HG03103 (cell line): ENCODE measurements at regions not wholly inside any gene's neighbourhood (a gene's known extent, or its start where the extent isn't known, plus 50 kb on each side); places are given as distances from the start of the nearest gene placed in this dataset.

Experiments
- ATAC-seq: cut with Tn5 transposase; IDR thresholded peaks from one replicate; pipeline ENCODE4 v1.9.1; 2021; ENCODE audit warnings: low read depth; ENCODE audit not compliant: unreplicated experiment

GRCh38 chr11:27907530-27907929, 200.4 kb downstream of the KIF18A start:
- no peak for ATAC-seq

DNA sequence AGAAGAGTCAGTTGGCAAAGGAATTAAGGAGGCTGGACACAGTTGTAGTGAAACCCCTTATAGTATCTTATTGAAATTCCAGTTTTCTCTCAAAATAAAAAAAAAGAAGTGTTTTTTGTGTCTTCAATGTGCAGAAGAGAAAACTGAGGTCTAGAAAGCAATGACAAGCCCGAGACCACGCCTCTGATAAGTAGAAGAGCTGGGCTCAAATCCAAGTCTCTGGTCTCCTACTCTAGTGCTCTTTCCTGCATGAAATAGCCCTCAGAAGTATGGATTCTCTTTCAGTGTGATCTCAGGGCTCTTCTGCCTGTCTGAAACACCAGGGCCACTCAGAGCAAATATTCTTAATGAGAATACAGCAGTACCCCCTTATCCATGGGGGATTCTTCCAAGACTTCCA, 200.9 kb downstream of the KIF18A start:
- no peak for ATAC-seq

DNA sequence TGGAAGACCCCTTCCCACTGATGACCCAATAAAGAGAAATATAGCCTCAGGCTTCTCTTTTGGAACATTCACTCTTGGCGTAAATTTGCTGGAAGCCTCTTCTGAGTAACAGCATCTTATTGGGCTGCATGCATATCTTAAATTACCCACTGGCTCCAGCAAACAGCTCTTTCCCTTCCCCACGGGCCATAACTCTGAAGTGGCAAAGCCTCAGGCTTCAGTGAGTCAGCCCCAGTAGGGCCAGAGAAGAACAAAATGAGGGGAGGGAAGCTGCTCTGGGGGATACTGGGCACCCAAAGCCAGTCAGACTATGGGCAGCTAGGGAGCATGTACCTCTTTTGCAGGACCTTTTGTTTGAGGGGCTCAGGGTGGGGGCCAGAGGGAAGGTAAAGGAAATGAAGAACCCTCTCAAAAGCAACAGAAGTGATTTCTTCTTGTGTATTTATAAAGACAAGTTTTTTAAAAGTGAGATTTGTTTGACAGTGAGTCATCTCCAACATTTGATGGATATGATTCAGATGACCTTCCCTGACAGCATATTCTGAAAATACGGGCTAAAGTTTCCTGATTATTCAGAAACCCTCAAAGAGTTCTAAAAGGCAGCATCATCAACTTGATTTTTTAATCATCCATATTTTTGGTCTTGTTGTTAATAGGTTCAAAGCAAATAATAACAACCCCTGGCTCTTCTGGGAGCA, 203.4 kb downstream of the KIF18A start:
- no peak for ATAC-seq

DNA sequence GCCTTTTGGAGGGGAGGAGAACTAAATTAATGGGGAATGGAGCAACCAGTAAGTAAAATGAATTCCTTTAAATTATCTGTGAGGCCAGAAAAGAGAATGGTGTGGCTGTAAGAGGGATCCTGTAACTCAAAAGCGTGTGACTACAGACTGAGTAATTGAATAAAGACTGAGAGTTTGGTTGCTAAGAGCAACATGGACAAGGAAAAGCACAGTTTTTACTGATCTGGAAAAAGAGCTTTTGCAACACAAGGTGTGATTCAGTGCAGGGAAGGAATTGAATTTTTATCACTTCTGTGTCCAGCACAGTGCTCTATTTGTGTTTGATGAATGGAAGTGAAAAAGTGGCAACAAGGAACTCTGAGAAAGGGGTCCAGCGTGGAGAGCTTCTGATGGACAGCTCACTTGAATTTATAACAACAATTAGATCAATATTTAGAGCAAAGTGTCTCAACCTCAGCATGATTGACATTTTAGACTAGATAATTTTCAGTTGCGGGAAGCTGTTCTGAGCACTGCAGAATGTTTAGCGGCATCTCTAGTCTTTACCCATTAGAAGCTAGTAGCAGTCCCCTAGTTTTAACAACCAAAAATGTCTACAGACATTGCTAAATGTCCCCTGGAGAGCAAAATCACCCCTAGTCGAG, 202.8 kb upstream of the BDNF start:
- no peak for ATAC-seq

GRCh38 chr11:27898166-27898565, 197.9 kb upstream of the BDNF start:
- no peak for ATAC-seq

DNA sequence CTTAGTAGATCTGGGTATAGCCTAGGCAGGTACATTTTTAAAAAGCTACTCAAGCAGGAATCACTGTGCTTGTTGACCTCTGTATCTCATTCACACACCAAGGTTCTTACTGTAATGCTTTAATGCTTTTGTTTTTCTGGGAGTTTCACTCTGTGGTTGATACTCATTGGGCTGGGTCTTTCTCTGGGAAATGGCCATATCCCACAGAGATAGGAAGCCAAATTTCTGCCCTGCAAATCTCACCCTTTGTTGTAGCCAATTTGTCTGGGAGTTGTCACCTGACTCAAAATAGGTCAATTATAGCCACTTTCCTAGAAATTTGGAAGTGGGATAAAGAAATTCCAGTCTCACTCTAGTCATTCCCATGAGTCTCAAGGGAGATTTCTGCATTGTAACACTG, 195.8 kb upstream of the BDNF start:
- no peak for ATAC-seq

DNA sequence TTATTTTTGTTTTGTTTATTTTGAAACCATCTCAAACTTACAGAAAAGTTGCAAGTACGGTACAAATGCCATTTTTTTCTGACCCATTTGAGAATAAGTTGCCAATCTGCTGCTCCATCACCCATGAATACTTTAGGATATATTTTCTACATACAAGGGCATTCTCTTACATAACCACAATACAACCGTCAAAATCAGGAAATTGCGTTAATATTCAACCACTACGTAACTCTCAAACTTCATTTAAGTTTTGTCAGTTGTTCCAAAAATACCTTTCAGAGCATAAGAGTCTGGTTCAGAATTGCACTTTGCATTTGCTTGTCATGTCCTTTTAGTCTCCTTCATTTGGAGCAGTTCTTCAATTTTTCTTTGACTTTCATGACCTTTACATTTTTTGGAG, 194.3 kb upstream of the BDNF start:
- no peak for ATAC-seq

DNA sequence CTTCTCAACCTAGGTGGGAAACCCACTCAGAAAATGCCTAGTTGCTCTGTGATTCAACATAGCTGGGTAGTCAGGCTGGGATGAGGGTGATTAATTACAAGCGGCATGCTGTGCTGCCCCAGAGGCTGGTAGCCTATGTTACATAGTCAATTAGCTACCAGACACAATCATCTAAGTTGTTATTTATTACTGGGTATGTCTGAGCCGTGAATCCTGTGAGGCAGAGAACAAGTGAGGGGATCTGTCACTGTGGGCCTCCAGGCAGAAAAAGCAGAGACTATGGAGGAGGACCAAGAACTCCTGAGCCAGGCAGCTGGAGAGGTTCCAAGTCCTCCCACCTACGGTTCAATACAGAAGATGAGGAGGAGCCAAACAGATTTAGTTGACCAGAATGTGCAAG, 186.6 kb upstream of the BDNF start:
- ATAC-seq: no peak

- ATAC-seq: peak; percentile 47
Measured at GRCh38 chr11:27882066-27882697, 181.9 kb upstream of the BDNF start.

- no peak for ATAC-seq
Measured at GRCh38 chr11:27875831-27876775, 175.8 kb upstream of the BDNF start.

- no peak for ATAC-seq
Measured at GRCh38 chr11:27874998-27875830, 175.0 kb upstream of the BDNF start.

DNA sequence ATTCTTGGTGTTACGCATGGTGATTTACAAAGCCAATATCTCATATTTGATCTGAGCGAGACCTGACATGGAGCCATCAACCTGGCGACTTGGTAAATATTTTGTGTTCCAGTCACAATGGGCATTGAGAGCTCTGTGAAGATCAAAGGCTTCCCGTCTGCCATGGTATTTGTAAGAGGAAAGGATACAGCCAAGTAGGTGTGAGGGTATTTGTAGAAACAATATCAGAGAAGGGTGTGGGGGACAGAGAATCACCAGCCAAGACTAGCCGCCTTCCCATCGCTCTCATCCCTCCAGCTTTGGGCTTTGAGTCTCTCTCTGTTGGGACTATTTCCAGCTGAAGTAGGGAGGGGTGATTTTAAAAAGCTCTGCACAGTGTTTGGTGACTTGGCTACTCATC, 173.4 kb upstream of the BDNF start:
- ATAC-seq: no peak

DNA sequence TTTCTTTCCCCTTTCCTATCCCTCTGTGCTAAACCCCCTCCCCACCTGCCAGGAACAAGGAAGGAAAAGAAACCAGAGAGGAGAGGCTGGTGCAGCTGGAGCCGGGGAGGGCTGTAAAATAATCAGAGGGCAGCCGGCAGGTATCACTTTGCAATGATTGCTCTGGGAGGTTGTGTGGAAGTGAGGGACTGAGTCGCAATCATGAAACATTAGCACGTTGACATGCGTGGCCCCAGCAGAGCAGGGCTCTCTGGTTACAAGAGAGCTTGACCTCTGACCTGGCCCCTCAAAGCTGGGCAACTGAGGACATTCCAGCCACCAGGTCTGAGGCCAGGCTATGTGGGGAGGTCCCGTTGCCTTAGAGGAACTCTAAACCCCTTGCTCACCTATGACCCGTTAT, 170.8 kb upstream of the BDNF start:
- no peak for ATAC-seq

DNA sequence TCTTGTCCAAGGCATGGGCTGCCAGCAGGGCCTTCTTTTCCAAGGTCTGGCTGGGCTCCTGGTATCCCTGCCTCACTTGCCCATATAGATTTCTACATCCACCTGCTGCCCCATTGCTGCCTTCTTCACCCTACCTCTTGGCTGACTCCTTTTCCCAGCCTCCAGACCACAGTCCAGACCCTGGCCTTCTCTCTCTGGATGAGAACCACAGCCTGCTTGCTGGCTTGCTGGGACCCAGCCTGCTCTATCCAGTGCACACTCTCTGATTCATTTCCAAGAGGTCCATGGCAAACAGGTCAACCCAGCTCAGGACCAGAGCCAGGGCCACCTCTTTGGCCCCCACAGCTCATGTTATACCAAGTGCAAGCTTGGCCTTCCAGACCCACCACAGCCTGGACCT, 169.4 kb upstream of the BDNF start:
- no peak for ATAC-seq

DNA sequence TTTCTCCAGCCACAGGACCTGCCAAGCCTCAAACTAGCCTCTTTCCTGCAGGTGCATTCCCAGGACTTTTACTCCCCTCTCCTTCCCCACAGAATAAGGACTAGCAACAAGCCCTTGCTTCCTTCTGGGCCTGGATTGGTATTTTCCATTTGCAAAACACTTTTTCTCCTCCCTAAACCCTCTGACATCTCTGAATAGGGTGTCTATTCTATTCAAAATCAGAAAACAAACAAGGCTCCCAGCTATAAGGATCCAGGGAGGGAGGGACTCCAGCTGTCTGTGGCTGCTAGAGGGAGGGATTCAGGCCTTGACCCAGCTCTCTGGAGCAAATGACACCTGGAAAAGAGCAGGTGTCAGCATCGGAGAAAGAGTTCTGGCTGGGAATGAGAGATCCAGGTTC, 168.5 kb upstream of the BDNF start:
- ATAC-seq: no peak

GRCh38 chr11:27868226-27868625, 168.0 kb upstream of the BDNF start:
- ATAC-seq: no peak

DNA sequence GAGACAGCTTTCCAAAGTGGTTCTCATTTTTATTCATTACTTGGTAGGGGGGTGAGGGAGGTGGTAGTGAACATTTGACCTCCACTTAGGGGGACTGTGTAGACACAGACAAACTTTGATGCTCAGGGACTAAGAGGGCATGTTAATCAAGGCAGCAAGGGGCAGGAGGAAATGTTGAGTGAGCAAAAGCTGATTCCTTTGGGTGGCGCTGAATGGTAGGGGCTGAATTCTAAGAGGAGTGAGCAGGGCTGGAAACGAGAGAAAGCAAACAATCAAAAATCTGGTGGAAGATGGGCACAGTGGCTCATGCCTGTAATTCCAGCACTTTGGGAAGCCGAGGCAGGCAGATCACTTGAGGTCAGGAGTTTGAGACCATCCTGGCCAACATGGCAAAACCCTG, 164.8 kb upstream of the BDNF start:
- no peak for ATAC-seq

GRCh38 chr11:27864611-27865010, 164.4 kb upstream of the BDNF start:
- ATAC-seq: no peak

DNA sequence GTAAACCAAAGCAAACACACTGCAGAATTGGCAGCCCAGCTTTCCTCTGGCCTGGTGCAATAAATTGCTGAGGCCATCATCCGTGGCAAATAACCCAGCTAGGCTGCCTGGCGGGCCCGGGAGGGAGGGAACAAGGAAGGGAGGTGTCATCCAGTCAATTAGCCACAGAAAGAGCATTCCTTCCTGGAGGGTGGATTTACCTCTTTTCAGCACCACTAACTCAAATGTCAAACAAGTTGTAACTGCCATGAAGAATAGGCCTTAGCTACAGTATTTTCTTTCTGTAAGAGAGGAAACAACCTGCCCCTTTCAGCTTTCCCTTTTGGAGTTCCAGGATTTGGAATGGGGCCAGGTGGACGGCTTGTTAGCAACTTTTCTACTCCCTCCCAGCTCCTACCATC, 163.8 kb upstream of the BDNF start:
- no peak for ATAC-seq

DNA sequence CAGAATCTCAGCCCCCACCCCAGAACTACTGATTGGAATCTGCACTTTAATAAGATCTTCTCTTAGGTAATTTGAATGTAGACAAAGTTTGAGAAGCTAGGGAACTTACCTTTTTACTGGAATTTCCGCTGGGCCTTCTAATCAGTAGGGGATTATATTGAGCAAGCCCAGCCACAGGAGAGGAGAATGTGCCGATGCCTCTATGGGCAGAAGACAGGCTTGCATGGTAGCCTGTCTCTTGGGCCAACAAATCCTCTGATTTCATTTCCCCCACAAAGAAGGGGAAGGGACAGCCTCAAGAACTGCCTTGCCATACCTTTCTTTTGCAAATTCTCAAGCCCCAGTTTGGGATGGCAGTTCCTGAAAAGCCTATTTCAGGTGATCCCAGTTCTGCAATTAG, 163.4 kb upstream of the BDNF start:
- ATAC-seq: no peak
